ENCODE measurements at regions not wholly inside any gene's neighbourhood (a gene's known extent, or its start where the extent isn't known, plus 50 kb on each side); places are given as distances from the start of the nearest gene placed in this dataset.

GRCh38 chr6:91149246-91149955 is 562.5 kb upstream of the MAP3K7 start:
- DNase-seq (ENCODE audit: low read depth), result no peak

GRCh38 chr6:91144126-91144525 is 557.3 kb upstream of the MAP3K7 start:
- no peak for DNase-seq (ENCODE audit: low read depth)

- no peak for DNase-seq (ENCODE audit: low read depth)
Measured at GRCh38 chr6:91142154-91142553, 555.3 kb upstream of the MAP3K7 start.

GRCh38 chr6:91141346-91141745 is 554.5 kb upstream of the MAP3K7 start:
- no peak for DNase-seq (ENCODE audit: low read depth)

- DNase-seq (ENCODE audit: low read depth), result no peak
Measured at GRCh38 chr6:91140449-91140848, 553.6 kb upstream of the MAP3K7 start.

GRCh38 chr6:91137286-91137685 is 550.4 kb upstream of the MAP3K7 start:
- no peak for DNase-seq (ENCODE audit: low read depth)

- no peak for DNase-seq (ENCODE audit: low read depth)
Measured at GRCh38 chr6:91135406-91136103, 548.7 kb upstream of the MAP3K7 start.

- peak; percentile 1 for DNase-seq (ENCODE audit: low read depth)
Measured at GRCh38 chr6:91132461-91132860, 545.6 kb upstream of the MAP3K7 start.

- no peak for DNase-seq (ENCODE audit: low read depth)
Measured at GRCh38 chr6:91130126-91130525, 543.3 kb upstream of the MAP3K7 start.

GRCh38 chr6:91127752-91128151 is 540.9 kb upstream of the MAP3K7 start:
- no peak for DNase-seq (ENCODE audit: low read depth)

- DNase-seq (ENCODE audit: low read depth), result no peak
Measured at GRCh38 chr6:91126876-91127275, 540.0 kb upstream of the MAP3K7 start.

GRCh38 chr6:91117550-91117949 is 530.7 kb upstream of the MAP3K7 start:
- no peak for DNase-seq (ENCODE audit: low read depth)

- DNase-seq (ENCODE audit: low read depth), result no peak
Measured at GRCh38 chr6:91114123-91114708, 527.3 kb upstream of the MAP3K7 start.

GRCh38 chr6:91106083-91106482 is 519.2 kb upstream of the MAP3K7 start:
- no peak for DNase-seq (ENCODE audit: low read depth)

GRCh38 chr6:91105532-91105931 is 518.7 kb upstream of the MAP3K7 start:
- no peak for DNase-seq (ENCODE audit: low read depth)

- no peak for DNase-seq (ENCODE audit: low read depth)
Measured at GRCh38 chr6:91099479-91099878, 512.6 kb upstream of the MAP3K7 start.

GRCh38 chr6:91098006-91098405 is 511.1 kb upstream of the MAP3K7 start:
- DNase-seq (ENCODE audit: low read depth), result no peak

GRCh38 chr6:91097364-91097763 is 510.5 kb upstream of the MAP3K7 start:
- DNase-seq (ENCODE audit: low read depth), result no peak

GRCh38 chr6:91094806-91095475 is 508.1 kb upstream of the MAP3K7 start:
- no peak for DNase-seq (ENCODE audit: low read depth)

GRCh38 chr6:91094341-91094740 is 507.5 kb upstream of the MAP3K7 start:
- DNase-seq (ENCODE audit: low read depth), result no peak

- DNase-seq (ENCODE audit: low read depth), result no peak
Measured at GRCh38 chr6:91088976-91089375, 502.1 kb upstream of the MAP3K7 start.

GRCh38 chr6:91088515-91088914 is 501.6 kb upstream of the MAP3K7 start:
- no peak for DNase-seq (ENCODE audit: low read depth)
